ENCODE measurements at regions not wholly inside any gene's neighbourhood (a gene's known extent, or its start where the extent isn't known, plus 50 kb on each side); places are given as distances from the start of the nearest gene placed in this dataset.

GRCh38 chr3:134090031-134090430, 60.3 kb upstream of the SLCO2A1 start:
- no peaks in the 10 kb centered on the region for H3K36me3 ChIP-seq (ENCODE audit: control insufficient read depth in 5 of 5, insufficient read depth in 5 of 5, low read length in 5 of 5)
- no peak overlapping the region for H3K27ac ChIP-seq (ENCODE audit: low read depth, low read length)
- peaks cover 0 to 5% (median 0%) of the 10 kb centered on the region in 5 donors for H3K9me3 ChIP-seq (ENCODE audit: control insufficient read depth in 5 of 5, low read length in 5 of 5)

GRCh38 chr3:134087060-134087974, 57.6 kb upstream of the SLCO2A1 start:
- Histone ChIP-seq H3K9ac (ENCODE audit: low read length in 5 of 5) (no peak overlapping the region), H3K27me3 (ENCODE audit: control insufficient read depth in 5 of 5, insufficient read depth in 4 of 5, low read length in 5 of 5) (no peaks in the 10 kb centered on the region), H3K9me3 (ENCODE audit: control insufficient read depth in 5 of 5, low read length in 5 of 5) (peaks cover 0 to 5% (median 0%) of the 10 kb centered on the region in 5 donors), H3K27ac (ENCODE audit: low read depth, low read length) (no peak overlapping the region), H3K4me1 (ENCODE audit: control insufficient read depth in 5 of 5, insufficient read depth in 5 of 5, low read length in 5 of 5) (no peaks in the 10 kb centered on the region), H3K36me3 (ENCODE audit: control insufficient read depth in 5 of 5, insufficient read depth in 5 of 5, low read length in 5 of 5) (no peaks in the 10 kb centered on the region), H3K4me3 (ENCODE audit: low read depth in 1 of 5, low read length in 5 of 5) (no peak overlapping the region)

More at GRCh38 chr3:134090031-134090430, 60.3 kb upstream of the SLCO2A1 start:
- Histone ChIP-seq H3K9ac (ENCODE audit: low read length in 5 of 5) (no peak overlapping the region), H3K27me3 (ENCODE audit: control insufficient read depth in 5 of 5, insufficient read depth in 4 of 5, low read length in 5 of 5) (no peaks in the 10 kb centered on the region), H3K4me1 (ENCODE audit: control insufficient read depth in 5 of 5, insufficient read depth in 5 of 5, low read length in 5 of 5) (no peaks in the 10 kb centered on the region), H3K4me3 (ENCODE audit: low read depth in 1 of 5, low read length in 5 of 5) (no peak overlapping the region)

DNA sequence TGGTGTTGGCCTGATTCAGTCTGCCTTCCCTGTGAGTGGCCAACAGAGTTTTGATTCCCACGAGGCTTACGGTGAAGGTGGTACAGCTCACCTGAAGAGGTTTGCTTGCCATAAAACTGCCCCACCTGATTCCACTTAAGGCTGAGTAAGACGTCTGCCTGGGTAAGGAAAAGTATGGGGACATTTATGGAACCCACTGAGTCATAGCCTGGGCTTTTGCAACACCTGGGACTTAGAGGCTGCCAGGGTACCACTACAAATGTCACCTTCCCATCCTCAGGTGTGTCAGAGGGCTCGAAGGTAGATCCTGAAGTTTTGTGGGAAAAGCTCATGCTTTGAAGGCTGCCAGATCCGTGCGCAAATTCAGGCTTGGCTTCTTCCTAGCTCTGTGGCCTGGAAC, 56.9 kb upstream of the SLCO2A1 start:
- no peaks in the 10 kb centered on the region for H3K36me3 ChIP-seq (ENCODE audit: control insufficient read depth in 5 of 5, insufficient read depth in 5 of 5, low read length in 5 of 5)
- no peaks in the 10 kb centered on the region for H3K27me3 ChIP-seq (ENCODE audit: control insufficient read depth in 5 of 5, insufficient read depth in 4 of 5, low read length in 5 of 5)
- H3K9me3 ChIP-seq (ENCODE audit: control insufficient read depth in 5 of 5, low read length in 5 of 5): peaks cover 0 to 5% (median 0%) of the 10 kb centered on the region in 5 donors

GRCh38 chr3:134085034-134085775, 55.5 kb upstream of the SLCO2A1 start:
- Histone ChIP-seq H3K36me3 (ENCODE audit: control insufficient read depth in 5 of 5, insufficient read depth in 5 of 5, low read length in 5 of 5) (no peaks in the 10 kb centered on the region), H3K27me3 (ENCODE audit: control insufficient read depth in 5 of 5, insufficient read depth in 4 of 5, low read length in 5 of 5) (no peaks in the 10 kb centered on the region)

More for the DNA sequence above, 56.9 kb upstream of the SLCO2A1 start:
- Histone ChIP-seq H3K9ac (ENCODE audit: low read length in 5 of 5) (no peak overlapping the region), H3K4me3 (ENCODE audit: low read depth in 1 of 5, low read length in 5 of 5) (no peak overlapping the region), H3K4me1 (ENCODE audit: control insufficient read depth in 5 of 5, insufficient read depth in 5 of 5, low read length in 5 of 5) (no peaks in the 10 kb centered on the region), H3K27ac (ENCODE audit: low read depth, low read length) (no peak overlapping the region)

GRCh38 chr3:134084242-134084950, 54.7 kb upstream of the SLCO2A1 start:
- Histone ChIP-seq H3K27ac (ENCODE audit: low read depth, low read length) (no peak overlapping the region), H3K4me1 (ENCODE audit: control insufficient read depth in 5 of 5, insufficient read depth in 5 of 5, low read length in 5 of 5) (peaks cover 0 to 2% (median 0%) of the 10 kb centered on the region in 5 donors), H3K4me3 (ENCODE audit: low read depth in 1 of 5, low read length in 5 of 5) (no peak overlapping the region), H3K9ac (ENCODE audit: low read length in 5 of 5) (no peak overlapping the region), H3K36me3 (ENCODE audit: control insufficient read depth in 5 of 5, insufficient read depth in 5 of 5, low read length in 5 of 5) (no peaks in the 10 kb centered on the region), H3K9me3 (ENCODE audit: control insufficient read depth in 5 of 5, low read length in 5 of 5) (peaks cover 3 to 12% (median 7%) of the 10 kb centered on the region in 5 donors), H3K27me3 (ENCODE audit: control insufficient read depth in 5 of 5, insufficient read depth in 4 of 5, low read length in 5 of 5) (no peaks in the 10 kb centered on the region)

More at GRCh38 chr3:134085034-134085775, 55.5 kb upstream of the SLCO2A1 start:
- peaks cover 3 to 12% (median 7%) of the 10 kb centered on the region in 5 donors for H3K9me3 ChIP-seq (ENCODE audit: control insufficient read depth in 5 of 5, low read length in 5 of 5)
- H3K9ac ChIP-seq (ENCODE audit: low read length in 5 of 5): no peak overlapping the region
- H3K4me3 ChIP-seq (ENCODE audit: low read depth in 1 of 5, low read length in 5 of 5): no peak overlapping the region
- H3K27ac ChIP-seq (ENCODE audit: low read depth, low read length): no peak overlapping the region
- H3K4me1 ChIP-seq (ENCODE audit: control insufficient read depth in 5 of 5, insufficient read depth in 5 of 5, low read length in 5 of 5): no peaks in the 10 kb centered on the region

- Histone ChIP-seq H3K36me3 (ENCODE audit: control insufficient read depth in 5 of 5, insufficient read depth in 5 of 5, low read length in 5 of 5) (no peaks in the 10 kb centered on the region), H3K27ac (ENCODE audit: low read depth, low read length) (no peak overlapping the region), H3K9ac (ENCODE audit: low read length in 5 of 5) (no peak overlapping the region), H3K4me1 (ENCODE audit: control insufficient read depth in 5 of 5, insufficient read depth in 5 of 5, low read length in 5 of 5) (peaks cover 0 to 9% (median 4%) of the 10 kb centered on the region in 5 donors), H3K4me3 (ENCODE audit: low read depth in 1 of 5, low read length in 5 of 5) (no peak overlapping the region), H3K9me3 (ENCODE audit: control insufficient read depth in 5 of 5, low read length in 5 of 5) (peaks cover 3 to 12% (median 7%) of the 10 kb centered on the region in 5 donors), H3K27me3 (ENCODE audit: control insufficient read depth in 5 of 5, insufficient read depth in 4 of 5, low read length in 5 of 5) (no peaks in the 10 kb centered on the region)
Measured at GRCh38 chr3:134083626-134084241, 54.0 kb upstream of the SLCO2A1 start.

GRCh38 chr3:134083008-134083407, 53.3 kb upstream of the SLCO2A1 start:
- Histone ChIP-seq H3K4me3 (ENCODE audit: low read depth in 1 of 5, low read length in 5 of 5) (no peak overlapping the region), H3K36me3 (ENCODE audit: control insufficient read depth in 5 of 5, insufficient read depth in 5 of 5, low read length in 5 of 5) (no peaks in the 10 kb centered on the region), H3K27ac (ENCODE audit: low read depth, low read length) (no peak overlapping the region), H3K4me1 (ENCODE audit: control insufficient read depth in 5 of 5, insufficient read depth in 5 of 5, low read length in 5 of 5) (peaks cover 0 to 16% (median 8%) of the 10 kb centered on the region in 5 donors), H3K27me3 (ENCODE audit: control insufficient read depth in 5 of 5, insufficient read depth in 4 of 5, low read length in 5 of 5) (no peaks in the 10 kb centered on the region), H3K9me3 (ENCODE audit: control insufficient read depth in 5 of 5, low read length in 5 of 5) (peaks cover 3 to 8% (median 7%) of the 10 kb centered on the region in 5 donors), H3K9ac (ENCODE audit: low read length in 5 of 5) (no peak overlapping the region)

- Histone ChIP-seq H3K36me3 (ENCODE audit: control insufficient read depth in 5 of 5, insufficient read depth in 5 of 5, low read length in 5 of 5) (no peaks in the 10 kb centered on the region), H3K9me3 (ENCODE audit: control insufficient read depth in 5 of 5, low read length in 5 of 5) (peaks cover 3 to 8% (median 7%) of the 10 kb centered on the region in 5 donors), H3K4me1 (ENCODE audit: control insufficient read depth in 5 of 5, insufficient read depth in 5 of 5, low read length in 5 of 5) (peaks cover 0 to 21% (median 12%) of the 10 kb centered on the region in 5 donors), H3K9ac (ENCODE audit: low read length in 5 of 5) (no peak overlapping the region), H3K27ac (ENCODE audit: low read depth, low read length) (no peak overlapping the region), H3K27me3 (ENCODE audit: control insufficient read depth in 5 of 5, insufficient read depth in 4 of 5, low read length in 5 of 5) (no peaks in the 10 kb centered on the region), H3K4me3 (ENCODE audit: low read depth in 1 of 5, low read length in 5 of 5) (no peak overlapping the region)
Measured at GRCh38 chr3:134082582-134082981, 52.9 kb upstream of the SLCO2A1 start.

DNA sequence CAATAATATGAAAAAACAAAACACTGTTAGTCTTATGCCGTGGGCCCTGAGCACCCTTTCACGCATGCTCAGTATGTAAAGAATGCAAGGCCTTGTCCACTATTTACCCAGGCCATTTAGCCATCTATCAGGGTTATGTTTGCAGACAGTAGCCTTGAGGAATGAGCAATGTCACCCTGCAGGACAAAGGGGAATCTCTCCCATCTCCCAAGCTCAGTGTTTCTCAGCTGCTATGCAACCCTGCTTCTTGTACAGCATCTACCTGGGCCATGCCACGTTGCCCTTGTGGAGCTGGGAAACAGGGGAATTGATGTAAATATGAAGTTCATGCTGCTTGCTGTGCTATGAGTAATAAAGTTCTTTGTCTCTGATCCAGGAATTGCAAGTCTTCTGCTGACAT, 51.5 kb upstream of the SLCO2A1 start:
- no peak overlapping the region for H3K4me3 ChIP-seq (ENCODE audit: low read depth in 1 of 5, low read length in 5 of 5)
- no peak overlapping the region for H3K27ac ChIP-seq (ENCODE audit: low read depth, low read length)

More for the DNA sequence above, 51.5 kb upstream of the SLCO2A1 start:
- H3K4me1 ChIP-seq (ENCODE audit: control insufficient read depth in 5 of 5, insufficient read depth in 5 of 5, low read length in 5 of 5): peaks cover 0 to 24% (median 13%) of the 10 kb centered on the region in 5 donors
- H3K9me3 ChIP-seq (ENCODE audit: control insufficient read depth in 5 of 5, low read length in 5 of 5): peaks cover 3 to 8% (median 7%) of the 10 kb centered on the region in 5 donors
- H3K36me3 ChIP-seq (ENCODE audit: control insufficient read depth in 5 of 5, insufficient read depth in 5 of 5, low read length in 5 of 5): no peaks in the 10 kb centered on the region
- no peak overlapping the region for H3K9ac ChIP-seq (ENCODE audit: low read length in 5 of 5)
- no peaks in the 10 kb centered on the region for H3K27me3 ChIP-seq (ENCODE audit: control insufficient read depth in 5 of 5, insufficient read depth in 4 of 5, low read length in 5 of 5)
